ENCODE measurements at regions not wholly inside any gene's neighbourhood (a gene's known extent, or its start where the extent isn't known, plus 50 kb on each side); places are given as distances from the start of the nearest gene placed in this dataset.

DNA sequence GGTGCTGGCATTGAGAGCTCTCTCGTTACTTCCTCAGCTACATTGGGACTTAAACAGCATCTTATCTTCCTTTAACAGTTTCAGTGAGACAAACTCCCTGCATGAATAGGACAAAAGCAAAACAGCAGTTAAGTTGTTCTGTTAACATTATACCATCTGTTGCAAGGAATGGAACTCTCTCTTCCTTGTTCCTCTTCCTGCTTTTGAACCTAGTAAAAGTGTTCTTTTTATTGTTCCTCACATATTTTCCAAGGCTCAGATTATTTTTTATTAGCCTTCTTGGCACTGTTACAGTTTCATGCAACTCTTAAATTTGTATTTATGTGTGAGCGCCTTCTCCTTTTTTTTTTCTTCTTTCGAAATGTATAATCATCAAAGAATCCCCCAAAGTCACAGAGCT lies 202.6 kb upstream of the UFM1 start:
- no peak overlapping the region for H4K5ac ChIP-seq (ENCODE audit: low read depth, low read length)
- H3K4me3 ChIP-seq (ENCODE audit: insufficient read depth, low read depth, low read length), result no peak overlapping the region
- no peak overlapping the region for H2AK9ac ChIP-seq (replicated peaks; ENCODE audit: low read depth, low read length, poor library complexity)
- no peak overlapping the region for H4K8ac ChIP-seq (ENCODE audit: low read depth in 2 of 2, low read length in 2 of 2)
- no peak overlapping the region for H2BK20ac ChIP-seq (ENCODE audit: low read depth, low read length)
- no peak overlapping the region for H3K14ac ChIP-seq (replicated peaks; ENCODE audit: low read depth, low read length)
- CTCF ChIA-PET, result no interaction called here
- no peaks in the 10 kb centered on the region for H3K4me1 ChIP-seq (ENCODE audit: control insufficient read depth, insufficient read depth, low read length)
- in situ Hi-C loops (cut with MboI; ENCODE audit: low sequenced_read_pairs), result no loop called here
- no peak overlapping the region for H3K23ac ChIP-seq (ENCODE audit: low read depth, low read length)
- intact Hi-C loops (cut with micrococcal nuclease), result no loop called here
- H3K4ac ChIP-seq (ENCODE audit: low read depth, low read length), result no peak overlapping the region
- no peak overlapping the region for H2AK5ac ChIP-seq (ENCODE audit: low read depth, low read length)
- H3K9me1 ChIP-seq (ENCODE audit: insufficient read depth, low read length), result no peaks in the 10 kb centered on the region
- WGBS, 2 experiments (ENCODE audit: extremely low coverage in 2 of 2, insufficient read length in 1 of 2), result no CpG with 5 or more reads among the region's 3 CpGs
- no peaks in the 10 kb centered on the region for H4K20me1 ChIP-seq (ENCODE audit: insufficient read depth, low read length)
- H3K4me2 ChIP-seq (ENCODE audit: low read depth, low read length), result no peak overlapping the region
- DNase-seq, result no peak
- H3K27ac ChIP-seq (ENCODE audit: insufficient read depth, low read length), result no peak overlapping the region
- H3K79me1 ChIP-seq (ENCODE audit: low read depth in 1 of 2, low read length in 2 of 2), result no peaks in the 10 kb centered on the region
- H3K36me3 ChIP-seq (ENCODE audit: control insufficient read depth, insufficient read depth, low read length), result no peaks in the 10 kb centered on the region
- no peaks in the 10 kb centered on the region for H3K9me3 ChIP-seq (ENCODE audit: control insufficient read depth, insufficient read depth, low read length)
- H2AFZ ChIP-seq (replicated peaks; ENCODE audit: low read length, poor library complexity), result no peak overlapping the region
- H3K27me3 ChIP-seq (ENCODE audit: control insufficient read depth, insufficient read depth, low read length), result no peaks in the 10 kb centered on the region
- BruUV-seq (replicated peaks), result no TSS peak
- POLR2A ChIA-PET (ENCODE audit: unreplicated experiment), result no interaction called here
- no peak overlapping the region for H3K18ac ChIP-seq (ENCODE audit: low read depth, low read length)
- no peak for TF ChIP-seq POLR2A (IDR thresholded peaks at IDR 0.05; ENCODE audit: low read depth, low read length)
- TF ChIP-seq, protein P1, sequence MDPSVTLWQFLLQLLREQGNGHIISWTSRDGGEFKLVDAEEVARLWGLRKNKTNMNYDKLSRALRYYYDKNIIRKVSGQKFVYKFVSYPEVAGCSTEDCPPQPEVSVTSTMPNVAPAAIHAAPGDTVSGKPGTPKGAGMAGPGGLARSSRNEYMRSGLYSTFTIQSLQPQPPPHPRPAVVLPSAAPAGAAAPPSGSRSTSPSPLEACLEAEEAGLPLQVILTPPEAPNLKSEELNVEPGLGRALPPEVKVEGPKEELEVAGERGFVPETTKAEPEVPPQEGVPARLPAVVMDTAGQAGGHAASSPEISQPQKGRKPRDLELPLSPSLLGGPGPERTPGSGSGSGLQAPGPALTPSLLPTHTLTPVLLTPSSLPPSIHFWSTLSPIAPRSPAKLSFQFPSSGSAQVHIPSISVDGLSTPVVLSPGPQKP (IDR thresholded peaks at IDR 0.05; ENCODE audit: borderline replicate concordance, low read depth, low read length), result no peak
- TF ChIP-seq MXI1 (IDR thresholded peaks at IDR 0.05; ENCODE audit: borderline replicate concordance, low read depth, low read length), result no peak
- no peak for TF ChIP-seq MAFK (IDR thresholded peaks at IDR 0.05; ENCODE audit: low read depth, low read length)
- TF ChIP-seq RFX5 (IDR thresholded peaks at IDR 0.05; ENCODE audit: low read depth, low read length), result no peak
- TF ChIP-seq, protein P2, sequence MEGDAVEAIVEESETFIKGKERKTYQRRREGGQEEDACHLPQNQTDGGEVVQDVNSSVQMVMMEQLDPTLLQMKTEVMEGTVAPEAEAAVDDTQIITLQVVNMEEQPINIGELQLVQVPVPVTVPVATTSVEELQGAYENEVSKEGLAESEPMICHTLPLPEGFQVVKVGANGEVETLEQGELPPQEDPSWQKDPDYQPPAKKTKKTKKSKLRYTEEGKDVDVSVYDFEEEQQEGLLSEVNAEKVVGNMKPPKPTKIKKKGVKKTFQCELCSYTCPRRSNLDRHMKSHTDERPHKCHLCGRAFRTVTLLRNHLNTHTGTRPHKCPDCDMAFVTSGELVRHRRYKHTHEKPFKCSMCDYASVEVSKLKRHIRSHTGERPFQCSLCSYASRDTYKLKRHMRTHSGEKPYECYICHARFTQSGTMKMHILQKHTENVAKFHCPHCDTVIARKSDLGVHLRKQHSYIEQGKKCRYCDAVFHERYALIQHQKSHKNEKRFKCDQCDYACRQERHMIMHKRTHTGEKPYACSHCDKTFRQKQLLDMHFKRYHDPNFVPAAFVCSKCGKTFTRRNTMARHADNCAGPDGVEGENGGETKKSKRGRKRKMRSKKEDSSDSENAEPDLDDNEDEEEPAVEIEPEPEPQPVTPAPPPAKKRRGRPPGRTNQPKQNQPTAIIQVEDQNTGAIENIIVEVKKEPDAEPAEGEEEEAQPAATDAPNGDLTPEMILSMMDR (conservative IDR thresholded peaks at IDR 0.05; ENCODE audit: low read depth, low read length), result no peak
- no peak for TF ChIP-seq SMC3 (IDR thresholded peaks at IDR 0.05; ENCODE audit: low read depth, low read length)
- no peak for TF ChIP-seq MAZ (IDR thresholded peaks at IDR 0.05; ENCODE audit: borderline replicate concordance, low read depth, low read length)
- TF ChIP-seq NFE2L2 (IDR thresholded peaks at IDR 0.05; ENCODE audit: low read depth, low read length), result no peak
- no peak for TF ChIP-seq CHD1 (IDR thresholded peaks at IDR 0.05; ENCODE audit: low read depth, low read length)
- TF ChIP-seq RAD21 (IDR thresholded peaks at IDR 0.05; ENCODE audit: low read length), result no peak
- TF ChIP-seq RCOR1 (IDR thresholded peaks at IDR 0.05; ENCODE audit: insufficient replicate concordance, low read length), result no peak
- no peak for TF ChIP-seq BHLHE40 (IDR thresholded peaks at IDR 0.05; ENCODE audit: low read depth, low read length)
- TF ChIP-seq CEBPB (IDR thresholded peaks at IDR 0.05; ENCODE audit: low read depth, low read length), result no peak
- TF ChIP-seq, protein P3, sequence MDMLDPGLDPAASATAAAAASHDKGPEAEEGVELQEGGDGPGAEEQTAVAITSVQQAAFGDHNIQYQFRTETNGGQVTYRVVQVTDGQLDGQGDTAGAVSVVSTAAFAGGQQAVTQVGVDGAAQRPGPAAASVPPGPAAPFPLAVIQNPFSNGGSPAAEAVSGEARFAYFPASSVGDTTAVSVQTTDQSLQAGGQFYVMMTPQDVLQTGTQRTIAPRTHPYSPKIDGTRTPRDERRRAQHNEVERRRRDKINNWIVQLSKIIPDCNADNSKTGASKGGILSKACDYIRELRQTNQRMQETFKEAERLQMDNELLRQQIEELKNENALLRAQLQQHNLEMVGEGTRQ (IDR thresholded peaks at IDR 0.05; ENCODE audit: low read depth, low read length), result no peak
- TF ChIP-seq FOS (IDR thresholded peaks at IDR 0.05; ENCODE audit: low read depth, low read length), result no peak
- no peak overlapping the region for H2BK120ac ChIP-seq (ENCODE audit: low read depth, low read length)
- no peak overlapping the region for H3K9ac ChIP-seq (ENCODE audit: low read depth, low read length)
- no peak overlapping the region for H3K56ac ChIP-seq (ENCODE audit: extremely low read depth, insufficient read depth, low read length)
- H2BK15ac ChIP-seq (ENCODE audit: low read depth, low read length), result no peak overlapping the region
- no peak overlapping the region for H4K91ac ChIP-seq (ENCODE audit: insufficient read depth, low read depth, low read length)
- no peak overlapping the region for H2BK5ac ChIP-seq (ENCODE audit: low read depth, low read length, poor library complexity, severe bottlenecking)
- no peak for ATAC-seq (ENCODE audit: low read depth)
- dilution Hi-C loops (cut with HindIII; ENCODE audit: low sequenced_read_pairs, unreplicated experiment), result no loop called here
